ENCODE measurements at regions not wholly inside any gene's neighbourhood (a gene's known extent, or its start where the extent isn't known, plus 50 kb on each side); places are given as distances from the start of the nearest gene placed in this dataset.

DNA sequence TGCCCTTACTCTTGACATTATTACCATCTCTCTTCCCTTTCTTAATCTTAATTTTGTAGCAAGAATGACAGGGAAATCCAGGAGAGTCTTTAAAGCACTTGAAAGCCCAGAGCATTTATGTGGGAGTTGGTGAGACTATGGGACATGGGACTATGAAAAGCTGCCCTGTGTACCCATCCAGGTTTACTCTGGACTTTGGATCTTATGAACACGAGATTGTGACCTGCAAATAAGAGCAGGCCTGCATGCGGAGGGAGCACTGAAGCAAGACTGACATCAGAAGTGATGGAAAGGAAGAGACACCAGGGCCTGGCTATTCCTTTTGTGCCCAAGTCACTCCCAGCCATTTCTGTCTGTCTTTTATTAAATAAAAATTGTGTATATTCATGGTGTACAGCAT is 209.6 kb downstream of the NUF2 start:
- DNase-seq (ENCODE audit: low spot score), result no peak
- TF ChIP-seq, protein P1, sequence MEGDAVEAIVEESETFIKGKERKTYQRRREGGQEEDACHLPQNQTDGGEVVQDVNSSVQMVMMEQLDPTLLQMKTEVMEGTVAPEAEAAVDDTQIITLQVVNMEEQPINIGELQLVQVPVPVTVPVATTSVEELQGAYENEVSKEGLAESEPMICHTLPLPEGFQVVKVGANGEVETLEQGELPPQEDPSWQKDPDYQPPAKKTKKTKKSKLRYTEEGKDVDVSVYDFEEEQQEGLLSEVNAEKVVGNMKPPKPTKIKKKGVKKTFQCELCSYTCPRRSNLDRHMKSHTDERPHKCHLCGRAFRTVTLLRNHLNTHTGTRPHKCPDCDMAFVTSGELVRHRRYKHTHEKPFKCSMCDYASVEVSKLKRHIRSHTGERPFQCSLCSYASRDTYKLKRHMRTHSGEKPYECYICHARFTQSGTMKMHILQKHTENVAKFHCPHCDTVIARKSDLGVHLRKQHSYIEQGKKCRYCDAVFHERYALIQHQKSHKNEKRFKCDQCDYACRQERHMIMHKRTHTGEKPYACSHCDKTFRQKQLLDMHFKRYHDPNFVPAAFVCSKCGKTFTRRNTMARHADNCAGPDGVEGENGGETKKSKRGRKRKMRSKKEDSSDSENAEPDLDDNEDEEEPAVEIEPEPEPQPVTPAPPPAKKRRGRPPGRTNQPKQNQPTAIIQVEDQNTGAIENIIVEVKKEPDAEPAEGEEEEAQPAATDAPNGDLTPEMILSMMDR (IDR thresholded peaks at IDR 0.05; ENCODE audit: extremely low read depth, missing control alignments), result no peak

GRCh38 chr1:163535401-163535800 is 213.6 kb downstream of the NUF2 start:
- TF ChIP-seq, protein P1 (IDR thresholded peaks at IDR 0.05; ENCODE audit: extremely low read depth, missing control alignments), result no peak
- DNase-seq (ENCODE audit: low spot score), result no peak

DNA sequence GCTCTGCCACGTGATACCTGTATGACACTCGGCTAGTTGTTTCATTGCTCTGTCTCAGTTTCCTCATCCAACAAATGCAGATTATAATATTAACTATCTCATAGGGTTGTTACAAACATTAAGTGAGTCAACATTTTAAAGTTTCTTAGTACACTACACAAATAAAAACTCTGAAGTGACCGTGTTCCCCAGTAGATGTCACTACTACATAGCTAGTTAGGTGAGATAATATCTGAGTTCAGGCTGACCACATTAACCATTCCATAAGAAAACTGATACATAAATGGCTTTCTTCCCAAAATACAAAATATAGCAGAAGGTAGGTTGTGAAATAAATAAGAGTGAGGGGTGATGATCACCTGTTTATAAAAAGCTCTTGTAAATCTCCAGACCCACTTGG is 214.1 kb downstream of the NUF2 start:
- TF ChIP-seq, protein P1 (IDR thresholded peaks at IDR 0.05; ENCODE audit: extremely low read depth, missing control alignments), result no peak
- DNase-seq (ENCODE audit: low spot score), result no peak

GRCh38 chr1:163537809-163538208 is 216.1 kb downstream of the NUF2 start:
- TF ChIP-seq, protein P1 (IDR thresholded peaks at IDR 0.05; ENCODE audit: extremely low read depth, missing control alignments), result no peak
- no peak for DNase-seq (ENCODE audit: low spot score)

DNA sequence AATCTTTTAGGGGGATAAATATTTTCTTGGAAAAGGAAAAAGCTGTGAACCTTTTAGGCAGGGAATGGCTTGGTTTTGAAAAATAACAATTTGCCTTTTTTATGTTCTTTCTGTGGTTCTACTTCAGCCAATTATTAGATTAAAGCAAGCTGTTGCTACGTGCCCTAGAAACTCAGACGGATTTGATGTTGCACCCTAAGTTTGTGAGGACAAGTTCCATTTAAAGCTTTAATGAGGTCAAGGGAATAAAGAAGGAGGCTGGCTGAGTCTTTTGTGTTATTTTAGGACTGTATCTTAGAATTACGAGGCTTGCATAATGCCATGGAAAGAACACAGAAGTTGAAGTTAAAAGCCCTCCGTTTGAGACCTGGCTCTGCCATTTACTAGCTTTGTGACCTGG is 216.9 kb downstream of the NUF2 start:
- TF ChIP-seq, protein P1 (IDR thresholded peaks at IDR 0.05; ENCODE audit: extremely low read depth, missing control alignments), result no peak
- no peak for DNase-seq (ENCODE audit: low spot score)

- TF ChIP-seq, protein P1 (IDR thresholded peaks at IDR 0.05; ENCODE audit: extremely low read depth, missing control alignments), result no peak
- no peak for DNase-seq (ENCODE audit: low spot score)
Observed at GRCh38 chr1:163540727-163541126, 219.0 kb downstream of the NUF2 start.

DNA sequence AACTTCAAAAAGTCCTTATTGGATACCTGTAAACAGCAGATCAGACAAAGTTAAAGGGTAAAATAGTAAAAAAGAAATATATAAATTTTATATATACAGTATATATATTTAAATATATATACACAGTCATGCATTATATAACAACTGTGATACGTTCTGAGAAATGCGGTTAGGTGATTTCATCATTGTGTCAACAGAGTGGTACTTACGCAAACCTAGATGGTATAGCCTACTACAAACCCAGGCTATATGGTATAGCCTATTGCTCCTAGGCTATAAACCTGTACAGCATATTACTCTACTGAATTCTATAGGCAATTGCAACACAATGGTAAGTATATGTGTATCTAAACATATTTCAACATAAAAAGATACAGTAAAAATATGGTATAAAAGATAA is 222.7 kb downstream of the NUF2 start:
- DNase-seq (ENCODE audit: low spot score), result no peak
- TF ChIP-seq, protein P1 (IDR thresholded peaks at IDR 0.05; ENCODE audit: extremely low read depth, missing control alignments), result no peak

All from GM20000 (cell line).